ENCODE measurements at regions not wholly inside any gene's neighbourhood (a gene's known extent, or its start where the extent isn't known, plus 50 kb on each side); places are given as distances from the start of the nearest gene placed in this dataset.
"Not testable (repeated sequence)": the region's sequence is repeated elsewhere in the genome, so short reads cannot be mapped to it uniquely, and the experiment has no call there.

GRCh38 chr21:19540287-19540686 is 1136.7 kb upstream of the TMPRSS15 start:
- no peak for FAIRE-seq

- FAIRE-seq = no peak
Observed at GRCh38 chr21:19541602-19542001, 1138.0 kb upstream of the TMPRSS15 start.

GRCh38 chr21:19544493-19544892 is 1140.9 kb upstream of the TMPRSS15 start:
- FAIRE-seq = not testable (repeated sequence)

GRCh38 chr21:19547951-19548840 is 1144.6 kb upstream of the TMPRSS15 start:
- no peak for FAIRE-seq

- FAIRE-seq = no peak
Observed at GRCh38 chr21:19553919-19554615, 1150.5 kb upstream of the TMPRSS15 start.

- FAIRE-seq = no peak
Observed at GRCh38 chr21:19557046-19557445, 1153.5 kb upstream of the TMPRSS15 start.

- FAIRE-seq = no peak
Observed at GRCh38 chr21:19557488-19557887, 1153.9 kb upstream of the TMPRSS15 start.

GRCh38 chr21:19565587-19565986 is 1162.0 kb upstream of the TMPRSS15 start:
- FAIRE-seq = no peak

- FAIRE-seq = no peak
Observed at GRCh38 chr21:19566975-19567374, 1163.4 kb upstream of the TMPRSS15 start.

GRCh38 chr21:19577381-19577780 is 1173.8 kb upstream of the TMPRSS15 start:
- no peak for FAIRE-seq

GRCh38 chr21:19590044-19590443 is 1186.5 kb upstream of the TMPRSS15 start:
- no peak for FAIRE-seq

GRCh38 chr21:19603011-19603593 is 1199.5 kb upstream of the TMPRSS15 start:
- FAIRE-seq = no peak

- FAIRE-seq = no peak
Observed at GRCh38 chr21:19608101-19608621, 1204.6 kb upstream of the TMPRSS15 start.

- FAIRE-seq = no peak
Observed at GRCh38 chr21:19609611-19610010, 1206.0 kb upstream of the TMPRSS15 start.

- FAIRE-seq = no peak
Observed at GRCh38 chr21:19621837-19622496, 1218.4 kb upstream of the TMPRSS15 start.

GRCh38 chr21:19640964-19641363 is 1237.4 kb upstream of the TMPRSS15 start:
- no peak for FAIRE-seq

GRCh38 chr21:19648391-19648790 is 1244.8 kb upstream of the TMPRSS15 start:
- FAIRE-seq = no peak

- no peak for FAIRE-seq
Observed at GRCh38 chr21:19683492-19683891, 1279.9 kb upstream of the TMPRSS15 start.

- no peak for FAIRE-seq
Observed at GRCh38 chr21:19684328-19684727, 1280.7 kb upstream of the TMPRSS15 start.

GRCh38 chr21:19692231-19692630 is 1288.6 kb upstream of the TMPRSS15 start:
- no peak for FAIRE-seq

- FAIRE-seq = no peak
Observed at GRCh38 chr21:19695796-19696195, 1292.2 kb upstream of the TMPRSS15 start.

- FAIRE-seq = no peak
Observed at GRCh38 chr21:19700476-19700875, 1296.9 kb upstream of the TMPRSS15 start.

GRCh38 chr21:19702726-19703125 is 1295.5 kb upstream of the NCAM2 start:
- FAIRE-seq = no peak
